ENCODE measurements at regions not wholly inside any gene's neighbourhood (a gene's known extent, or its start where the extent isn't known, plus 50 kb on each side); places are given as distances from the start of the nearest gene placed in this dataset.

DNA sequence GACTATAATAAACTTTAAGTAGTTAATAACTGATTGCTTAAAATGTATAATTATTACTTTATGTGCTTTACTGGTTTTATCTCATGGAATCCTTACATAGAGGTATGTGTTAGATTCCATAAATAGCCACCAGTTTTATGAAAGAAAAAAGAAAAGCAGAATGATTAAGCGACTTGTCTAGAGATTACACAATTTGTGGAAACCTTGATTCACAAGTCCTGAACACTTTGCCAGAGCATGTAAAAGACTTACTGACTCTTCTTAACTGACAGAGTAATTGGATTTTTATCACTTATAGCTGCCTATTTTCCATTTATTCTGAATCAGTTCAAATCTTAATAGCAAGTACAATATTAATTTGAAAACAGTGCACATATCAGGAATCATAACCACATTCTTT is 448.7 kb upstream of the NETO1 start:
- Histone ChIP-seq H2BK12ac (ENCODE audit: low read length in 2 of 2) (no peak overlapping the region), H3K4me3 (ENCODE audit: insufficient read depth in 1 of 2, low read depth in 1 of 2, low read length in 2 of 2) (no peak overlapping the region), H3K4me2 (ENCODE audit: low read length, poor library complexity, severe bottlenecking) (no peak overlapping the region), H3K27me3 (ENCODE audit: control insufficient read depth in 1 of 2, insufficient read depth in 1 of 2, low read length in 2 of 2) (no peaks in the 10 kb centered on the region), H3K79me1 (replicated peaks; ENCODE audit: low read length, poor library complexity, severe bottlenecking) (no peaks in the 10 kb centered on the region), H3K27ac (ENCODE audit: low read length, poor library complexity, severe bottlenecking) (no peak overlapping the region), H3K36me3 (ENCODE audit: control insufficient read depth in 1 of 2, insufficient read depth in 2 of 2, low read depth in 1 of 2, low read length in 2 of 2) (no peaks in the 10 kb centered on the region), H3K9ac (ENCODE audit: low read length) (no peak overlapping the region), H3K23ac (ENCODE audit: low read length in 2 of 2) (no peak overlapping the region), H2AK5ac (ENCODE audit: low read length, severe bottlenecking) (no peak overlapping the region), H3K18ac (ENCODE audit: low read depth in 1 of 2, low read length in 2 of 2) (no peak overlapping the region), H2BK15ac (ENCODE audit: low read depth, poor library complexity, severe bottlenecking) (no peak overlapping the region), H3K4ac (ENCODE audit: low read depth in 1 of 2, low read length in 2 of 2) (no peak overlapping the region), H4K91ac (ENCODE audit: low read length) (no peak overlapping the region), H2BK120ac (ENCODE audit: low read depth, low read length) (no peak overlapping the region), H3K9me3 (ENCODE audit: control insufficient read depth, low read length) (no peaks in the 10 kb centered on the region), H3K14ac (ENCODE audit: low read length in 2 of 2) (no peak overlapping the region), H3K4me1 (ENCODE audit: control insufficient read depth, insufficient read depth, low read depth, low read length) (no peaks in the 10 kb centered on the region), H4K8ac (ENCODE audit: low read length) (no peak overlapping the region), H2BK5ac (ENCODE audit: low read depth, low read length, poor library complexity, severe bottlenecking) (no peak overlapping the region), H2AFZ (ENCODE audit: low read depth, low read length) (no peak overlapping the region)
- 100% methylated on average over 1 of the region's 1 CpG for WGBS
- no peak for DNase-seq

DNA sequence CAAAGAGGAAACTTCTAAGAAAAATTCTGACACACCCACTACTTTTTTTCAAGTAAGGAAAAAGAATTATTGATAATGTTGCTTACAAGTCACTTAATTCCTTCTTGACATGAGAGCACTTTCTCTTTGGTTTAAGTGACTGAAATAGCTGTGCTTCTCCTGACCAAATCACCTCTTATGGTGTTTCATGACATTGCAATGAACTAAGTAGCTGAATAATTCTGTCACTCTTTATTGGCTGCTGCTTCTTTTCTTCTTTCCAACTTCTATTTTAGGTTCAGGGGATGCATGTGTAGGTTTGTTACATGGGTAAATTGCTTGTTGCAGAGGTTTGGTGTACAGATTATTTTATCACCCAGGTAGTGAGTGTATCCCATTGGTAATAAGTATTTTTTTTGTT is 447.6 kb upstream of the NETO1 start:
- H2BK12ac ChIP-seq (ENCODE audit: low read length in 2 of 2): no peak overlapping the region
- H3K4ac ChIP-seq (ENCODE audit: low read depth in 1 of 2, low read length in 2 of 2): no peak overlapping the region
- H3K27ac ChIP-seq (ENCODE audit: low read length, poor library complexity, severe bottlenecking): no peak overlapping the region
- H3K9ac ChIP-seq (ENCODE audit: low read length): no peak overlapping the region
- H3K9me3 ChIP-seq (ENCODE audit: control insufficient read depth, low read length): peaks cover 4% of the 10 kb centered on the region
- H3K4me1 ChIP-seq (ENCODE audit: control insufficient read depth, insufficient read depth, low read depth, low read length): no peaks in the 10 kb centered on the region
- H2AFZ ChIP-seq (ENCODE audit: low read depth, low read length): no peak overlapping the region
- H3K79me1 ChIP-seq (replicated peaks; ENCODE audit: low read length, poor library complexity, severe bottlenecking): no peaks in the 10 kb centered on the region
- no peak overlapping the region for H2BK5ac ChIP-seq (ENCODE audit: low read depth, low read length, poor library complexity, severe bottlenecking)
- no peak overlapping the region for H2BK15ac ChIP-seq (ENCODE audit: low read depth, poor library complexity, severe bottlenecking)
- H2AK5ac ChIP-seq (ENCODE audit: low read length, severe bottlenecking): no peak overlapping the region
- no peak overlapping the region for H3K4me3 ChIP-seq (ENCODE audit: insufficient read depth in 1 of 2, low read depth in 1 of 2, low read length in 2 of 2)
- H3K23ac ChIP-seq (ENCODE audit: low read length in 2 of 2): no peak overlapping the region
- H3K18ac ChIP-seq (ENCODE audit: low read depth in 1 of 2, low read length in 2 of 2): no peak overlapping the region
- no peak overlapping the region for H4K8ac ChIP-seq (ENCODE audit: low read length)
- H3K14ac ChIP-seq (ENCODE audit: low read length in 2 of 2): no peak overlapping the region
- no peak overlapping the region for H2BK120ac ChIP-seq (ENCODE audit: low read depth, low read length)
- H3K27me3 ChIP-seq (ENCODE audit: control insufficient read depth in 1 of 2, insufficient read depth in 1 of 2, low read length in 2 of 2): no peaks in the 10 kb centered on the region
- H3K4me2 ChIP-seq (ENCODE audit: low read length, poor library complexity, severe bottlenecking): no peak overlapping the region
- DNase-seq: no peak
- no peak overlapping the region for H4K91ac ChIP-seq (ENCODE audit: low read length)
- H3K36me3 ChIP-seq (ENCODE audit: control insufficient read depth in 1 of 2, insufficient read depth in 2 of 2, low read depth in 1 of 2, low read length in 2 of 2): no peaks in the 10 kb centered on the region

DNA sequence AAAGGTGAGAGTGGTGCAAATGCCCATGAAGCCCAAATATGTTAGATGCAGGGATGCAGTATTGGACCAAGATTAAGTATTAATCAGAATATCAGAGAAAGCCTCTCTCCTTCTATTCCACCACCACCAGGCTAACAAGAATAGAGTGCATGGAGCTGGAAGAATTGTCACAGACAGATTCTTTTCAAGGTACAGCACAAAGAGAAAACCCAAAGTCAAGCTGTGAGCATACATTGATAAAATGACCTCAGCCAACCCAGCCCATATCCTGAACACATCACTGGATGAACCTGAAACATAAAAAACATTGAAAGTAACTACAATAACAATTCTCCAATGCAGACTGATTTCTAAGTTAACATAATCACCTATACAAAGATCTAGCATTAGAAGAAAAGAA is 445.7 kb upstream of the NETO1 start:
- Histone ChIP-seq H2BK120ac (ENCODE audit: low read depth, low read length) (no peak overlapping the region), H3K9ac (ENCODE audit: low read length) (no peak overlapping the region), H3K79me1 (replicated peaks; ENCODE audit: low read length, poor library complexity, severe bottlenecking) (no peaks in the 10 kb centered on the region), H3K4me3 (ENCODE audit: insufficient read depth in 1 of 2, low read depth in 1 of 2, low read length in 2 of 2) (no peak overlapping the region), H3K4ac (ENCODE audit: low read depth in 1 of 2, low read length in 2 of 2) (no peak overlapping the region), H3K4me1 (ENCODE audit: control insufficient read depth, insufficient read depth, low read depth, low read length) (no peaks in the 10 kb centered on the region), H3K9me3 (ENCODE audit: control insufficient read depth, low read length) (peaks cover 7% of the 10 kb centered on the region), H4K91ac (ENCODE audit: low read length) (no peak overlapping the region), H3K27ac (ENCODE audit: low read length, poor library complexity, severe bottlenecking) (no peak overlapping the region), H2AK5ac (ENCODE audit: low read length, severe bottlenecking) (no peak overlapping the region), H4K8ac (ENCODE audit: low read length) (no peak overlapping the region), H3K18ac (ENCODE audit: low read depth in 1 of 2, low read length in 2 of 2) (no peak overlapping the region), H3K36me3 (ENCODE audit: control insufficient read depth in 1 of 2, insufficient read depth in 2 of 2, low read depth in 1 of 2, low read length in 2 of 2) (no peaks in the 10 kb centered on the region), H3K14ac (ENCODE audit: low read length in 2 of 2) (no peak overlapping the region), H2BK5ac (ENCODE audit: low read depth, low read length, poor library complexity, severe bottlenecking) (no peak overlapping the region), H2AFZ (ENCODE audit: low read depth, low read length) (no peak overlapping the region), H3K23ac (ENCODE audit: low read length in 2 of 2) (no peak overlapping the region), H2BK15ac (ENCODE audit: low read depth, poor library complexity, severe bottlenecking) (no peak overlapping the region), H2BK12ac (ENCODE audit: low read length in 2 of 2) (no peak overlapping the region), H3K27me3 (ENCODE audit: control insufficient read depth in 1 of 2, insufficient read depth in 1 of 2, low read length in 2 of 2) (no peaks in the 10 kb centered on the region), H3K4me2 (ENCODE audit: low read length, poor library complexity, severe bottlenecking) (no peak overlapping the region)
- DNase-seq: no peak

DNA sequence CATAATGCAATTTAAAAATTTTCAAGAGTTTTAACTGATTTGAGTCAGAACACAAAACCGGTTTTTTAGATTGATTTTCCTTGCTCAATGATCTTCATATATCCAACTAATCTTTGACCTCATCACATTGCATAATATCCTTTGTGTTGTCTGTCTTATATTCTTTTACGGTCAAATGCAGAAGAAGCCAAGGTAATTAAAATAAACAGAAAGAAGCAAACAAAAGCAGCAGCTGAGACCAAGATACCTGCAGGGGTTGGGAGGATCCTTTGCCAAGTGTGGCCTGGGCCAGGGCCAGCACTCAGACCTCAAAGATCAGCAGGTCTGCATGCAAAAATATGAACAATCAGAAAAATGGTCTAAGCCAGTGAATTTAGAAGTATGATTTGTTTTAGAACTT is 428.9 kb upstream of the NETO1 start:
- H3K14ac ChIP-seq (ENCODE audit: low read length in 2 of 2): no peak overlapping the region
- no peak for DNase-seq
- 79% methylated on average over 2 of the region's 2 CpGs for WGBS

More for the DNA sequence above, 428.9 kb upstream of the NETO1 start:
- Histone ChIP-seq H3K79me1 (replicated peaks; ENCODE audit: low read length, poor library complexity, severe bottlenecking) (no peaks in the 10 kb centered on the region), H3K36me3 (ENCODE audit: control insufficient read depth in 1 of 2, insufficient read depth in 2 of 2, low read depth in 1 of 2, low read length in 2 of 2) (no peaks in the 10 kb centered on the region), H3K4me2 (ENCODE audit: low read length, poor library complexity, severe bottlenecking) (no peak overlapping the region), H2AK5ac (ENCODE audit: low read length, severe bottlenecking) (no peak overlapping the region), H3K9me3 (ENCODE audit: control insufficient read depth, low read length) (no peaks in the 10 kb centered on the region), H2BK5ac (ENCODE audit: low read depth, low read length, poor library complexity, severe bottlenecking) (no peak overlapping the region), H2BK12ac (ENCODE audit: low read length in 2 of 2) (no peak overlapping the region), H3K18ac (ENCODE audit: low read depth in 1 of 2, low read length in 2 of 2) (no peak overlapping the region), H2AFZ (ENCODE audit: low read depth, low read length) (no peak overlapping the region), H2BK120ac (ENCODE audit: low read depth, low read length) (no peak overlapping the region), H4K91ac (ENCODE audit: low read length) (no peak overlapping the region), H3K9ac (ENCODE audit: low read length) (no peak overlapping the region), H3K4me1 (ENCODE audit: control insufficient read depth, insufficient read depth, low read depth, low read length) (no peaks in the 10 kb centered on the region), H3K23ac (ENCODE audit: low read length in 2 of 2) (no peak overlapping the region), H3K4me3 (ENCODE audit: insufficient read depth in 1 of 2, low read depth in 1 of 2, low read length in 2 of 2) (no peak overlapping the region), H3K27me3 (ENCODE audit: control insufficient read depth in 1 of 2, insufficient read depth in 1 of 2, low read length in 2 of 2) (no peaks in the 10 kb centered on the region), H2BK15ac (ENCODE audit: low read depth, poor library complexity, severe bottlenecking) (no peak overlapping the region), H4K8ac (ENCODE audit: low read length) (no peak overlapping the region), H3K4ac (ENCODE audit: low read depth in 1 of 2, low read length in 2 of 2) (no peak overlapping the region), H3K27ac (ENCODE audit: low read length, poor library complexity, severe bottlenecking) (no peak overlapping the region)
